K562 (cell line): ENCODE measurements at regions not wholly inside any gene's neighbourhood (a gene's known extent, or its start where the extent isn't known, plus 50 kb on each side); places are given as distances from the start of the nearest gene placed in this dataset.

Source experiments
- ATAC-seq: fragments of 200-7000 bp; cut with Tn5 transposase; 3 replicates; pipeline ENCODE4 v1.9.1; 2020; ENCODE audit warnings: moderate library complexity
- BruUV-seq: library from RNA; stranded (reverse); fragments of 400-500 nt; replicated peaks from 2 replicates; lab custom pipeline; 2021; lab: Mats Ljungman, UMichigan
- CTCF ChIA-PET: fragments of 300-600 bp; formaldehyde crosslinking; extraction: SDS; loops from one replicate; lab custom pipeline; 2021; ENCODE audit warnings: low intra/inter-chr PET ratio; lab: Yijun Ruan, JAX
- POLR2A ChIA-PET: fragments of 300-600, 350-650 bp; sonication (Branson Sonifier 250); formaldehyde crosslinking; extraction: SDS; loops from one replicate; lab custom pipeline; 2021; ENCODE audit warnings: antibody characterized with exemption, inconsistent platforms; lab: Yijun Ruan, JAX
- DNase-seq, 4 experiments: peaks; one replicate each; pipeline versions ENCODE4 v3.0.0 to v3.0.0-alpha.2; 2011 to 2018; ENCODE audit warnings: low spot score in 3 of 4, mixed read lengths in 3 of 4; ENCODE audit errors: extremely low read depth in 1 of 4
- FAIRE-seq: peaks from 2 replicates; lab custom pipeline; 2011; peaks lifted over from hg19 to GRCh38; lab: Jason Lieb, UNC
- H2AFZ ChIP-seq: 2 replicates; pipeline ENCODE4 v1.6.0; 2011; ENCODE audit warnings: low read depth, low read length, control low read depth, inconsistent platforms
- H3K27ac ChIP-seq: fragments of 200-600 bp; 3 replicates; pipeline ENCODE4 v1.8.0; 2011; ENCODE audit warnings: low read depth, mild to moderate bottlenecking, control low read depth, inconsistent platforms, low read length, moderate library complexity, mixed read lengths; ENCODE audit errors: extremely low read depth
- H3K27me3 ChIP-seq, 2 experiments: fragments of 300-600 bp in 1 of 2; 2 replicates in 1 of 2; 3 replicates in 1 of 2; pipeline versions ENCODE4 v1.6.0 to v1.8.0; 2011; ENCODE audit warnings: inconsistent platforms in 2 of 2, low read length in 2 of 2, mild to moderate bottlenecking in 1 of 2, mixed read lengths in 1 of 2, moderate library complexity in 1 of 2; ENCODE audit not compliant: control insufficient read depth in 2 of 2, insufficient read depth in 2 of 2
- H3K36me3 ChIP-seq: fragments of 300-600 bp; 3 replicates; pipeline ENCODE4 v1.8.0; 2011; ENCODE audit warnings: mild to moderate bottlenecking, low read length, inconsistent platforms; ENCODE audit not compliant: control insufficient read depth, insufficient read depth
- H3K4me1 ChIP-seq, 2 experiments: fragments of 200-600 bp in 1 of 2; replicated peaks in 1 of 2; 2 replicates in 1 of 2; 3 replicates in 1 of 2; pipeline versions ENCODE4 v1.5.1 to v1.8.0; 2011; ENCODE audit warnings: inconsistent platforms in 2 of 2, low read length in 2 of 2, mild to moderate bottlenecking in 1 of 2, mixed read lengths in 1 of 2, moderate library complexity in 1 of 2; ENCODE audit not compliant: control insufficient read depth in 2 of 2, insufficient read depth in 2 of 2
- H3K4me2 ChIP-seq: 2 replicates; pipeline ENCODE4 v1.6.1; 2011; ENCODE audit warnings: low read length, control low read depth, inconsistent platforms, mixed read lengths; ENCODE audit not compliant: insufficient read depth
- H3K4me3 ChIP-seq: fragments of 200-600 bp; sonication (generic), shearing (Covaris generic); 2 replicates; pipeline ENCODE4 v1.5.1; 2016; ENCODE audit warnings: control low read depth, inconsistent platforms
- H3K79me2 ChIP-seq: fragments of 200-600 bp; 3 replicates; pipeline ENCODE4 v1.8.0; 2011; ENCODE audit warnings: low read length, inconsistent platforms; ENCODE audit not compliant: control insufficient read depth, insufficient read depth
- H3K9ac ChIP-seq, 2 experiments: 2 replicates each; pipeline versions ENCODE4 v1.6.0 to v1.6.1; 2011; ENCODE audit warnings: low read depth in 2 of 2, low read length in 2 of 2, control low read depth in 1 of 2, inconsistent platforms in 1 of 2, mild to moderate bottlenecking in 1 of 2, mixed read lengths in 1 of 2; ENCODE audit not compliant: insufficient read depth in 1 of 2
- H3K9me1 ChIP-seq: one replicate; pipeline ENCODE4 v1.6.0; 2011; ENCODE audit warnings: inconsistent platforms, mild to moderate bottlenecking, low read length, moderate library complexity; ENCODE audit not compliant: control insufficient read depth, insufficient read depth
- H3K9me3 ChIP-seq: replicated peaks from 2 replicates; pipeline ENCODE4 v1.5.1; 2011; ENCODE audit warnings: low read depth, low read length, inconsistent platforms; ENCODE audit not compliant: control insufficient read depth, insufficient read depth
- H4K20me1 ChIP-seq: replicated peaks from 2 replicates; pipeline ENCODE4 v1.6.1; 2011; ENCODE audit warnings: low read length, inconsistent platforms, mixed read lengths; ENCODE audit not compliant: control insufficient read depth, insufficient read depth
- CEBPG ChIP-seq, 3 experiments: fragments of 200-800 bp in 1 of 3; sonication (Bioruptor generic) in 1 of 3; sonication (generic) in 1 of 3; formaldehyde crosslinking in 1 of 3; IDR thresholded peaks in 2 of 3; conservative IDR thresholded peaks in 1 of 3; 2 replicates each; pipeline versions ENCODE4 v1.6.1 to v1.8.0; 2016 to 2022; ENCODE audit warnings: missing compliant biosample characterization in 2 of 3, missing genetic modification characterization in 2 of 3, mild to moderate bottlenecking in 1 of 3, missing genetic modification reagents in 1 of 3
- EWSR1 ChIP-seq: fragments of 450-650 bp; IDR thresholded peaks from 2 replicates; pipeline ENCODE4 v1.6.1; 2018; ENCODE audit warnings: borderline replicate concordance, mild to moderate bottlenecking, low read depth, moderate library complexity; ENCODE audit not compliant: partially characterized antibody
- HDAC8 ChIP-seq: fragments of 450-650 bp; IDR thresholded peaks from 2 replicates; pipeline ENCODE4 v1.6.1; 2016; ENCODE audit warnings: mild to moderate bottlenecking, missing genetic modification characterization, moderate library complexity, missing compliant biosample characterization
- NR3C1 ChIP-seq: sonication (generic); formaldehyde crosslinking; IDR thresholded peaks from 2 replicates; pipeline ENCODE4 v1.8.1; 2022; ENCODE audit warnings: missing genetic modification reagents
- SAFB2 ChIP-seq: fragments of 200-400 bp; formaldehyde crosslinking; IDR thresholded peaks from 2 replicates; pipeline ENCODE4 v1.6.1; 2018; ENCODE audit warnings: borderline replicate concordance, low read length, low read depth, moderate library complexity; ENCODE audit not compliant: severe bottlenecking
- SLC30A9 ChIP-seq: fragments of 250-450 bp; sonication (Bioruptor Pico); IDR thresholded peaks from 2 replicates; pipeline ENCODE4 v1.8.0; 2022; ENCODE audit warnings: mild to moderate bottlenecking, moderate library complexity
- SREBF2 ChIP-seq: sonication (generic); formaldehyde crosslinking; IDR thresholded peaks from 2 replicates; pipeline ENCODE4 v1.4.0; 2020; ENCODE audit warnings: mild to moderate bottlenecking, missing genetic modification reagents
- TAL1 ChIP-seq: fragments of 450-650 bp; IDR thresholded peaks from 2 replicates; pipeline ENCODE4 v1.6.1; 2016; ENCODE audit warnings: mild to moderate bottlenecking
- ZNF445 ChIP-seq: fragments of 250-450 bp; sonication (Bioruptor Pico); IDR thresholded peaks from 2 replicates; pipeline ENCODE4 v1.4.0; 2020; ENCODE audit warnings: low read depth, mild to moderate bottlenecking, moderate library complexity
- ZNF57 ChIP-seq: fragments of 450-650 bp; formaldehyde crosslinking; IDR thresholded peaks from 2 replicates; pipeline ENCODE4 v1.4.0; 2020; ENCODE audit warnings: mild to moderate bottlenecking, moderate library complexity
- ZNF76 ChIP-seq: fragments of 250-450 bp; sonication (Bioruptor Pico); IDR thresholded peaks from 2 replicates; pipeline ENCODE4 v1.4.0; 2020; ENCODE audit warnings: mild to moderate bottlenecking, moderate library complexity, borderline replicate concordance
- WGBS: fragments of 100-300 bp; shearing (Covaris generic); methylation state at CpG from one replicate; pipeline ENCODE4 v1.1.6; 2016; ENCODE audit warnings: low coverage, mixed read lengths; ENCODE audit not compliant: insufficient coverage; ENCODE audit errors: missing lambda C conversion rate; 5-methylcytosine and 5-hydroxymethylcytosine counted together
- in situ Hi-C: fragments of 300-500 bp; cut with MboI; formaldehyde crosslinking; loops from 4 replicates; pipeline ENCODE4 v1.15.0; 2018; ENCODE audit warnings: inconsistent platforms, mixed read lengths
- intact Hi-C: fragments of 100-400 bp; cut with micrococcal nuclease; formaldehyde crosslinking; loops from 2 replicates; pipeline ENCODE4 v1.14.2; 2022
- TF ChIP-seq, protein P1 (sequence below): sonication (generic); formaldehyde crosslinking; IDR thresholded peaks from 2 replicates; pipeline ENCODE4 v1.8.1; 2023; ENCODE audit warnings: mild to moderate bottlenecking, missing genetic modification reagents
- TF ChIP-seq, protein P2 (sequence below), 2 experiments: IDR thresholded peaks in 1 of 2; conservative IDR thresholded peaks in 1 of 2; 2 replicates each; pipeline ENCODE4 v1.6.1; 2016; ENCODE audit warnings: low read depth in 2 of 2, mild to moderate bottlenecking in 1 of 2, missing compliant biosample characterization in 1 of 2, missing genetic modification characterization in 1 of 2, moderate library complexity in 1 of 2
- TF ChIP-seq, protein P3 (sequence below): sonication (generic); formaldehyde crosslinking; IDR thresholded peaks from 2 replicates; pipeline ENCODE4 v1.9.0; 2022; ENCODE audit warnings: mild to moderate bottlenecking, missing genetic modification reagents

DNA sequence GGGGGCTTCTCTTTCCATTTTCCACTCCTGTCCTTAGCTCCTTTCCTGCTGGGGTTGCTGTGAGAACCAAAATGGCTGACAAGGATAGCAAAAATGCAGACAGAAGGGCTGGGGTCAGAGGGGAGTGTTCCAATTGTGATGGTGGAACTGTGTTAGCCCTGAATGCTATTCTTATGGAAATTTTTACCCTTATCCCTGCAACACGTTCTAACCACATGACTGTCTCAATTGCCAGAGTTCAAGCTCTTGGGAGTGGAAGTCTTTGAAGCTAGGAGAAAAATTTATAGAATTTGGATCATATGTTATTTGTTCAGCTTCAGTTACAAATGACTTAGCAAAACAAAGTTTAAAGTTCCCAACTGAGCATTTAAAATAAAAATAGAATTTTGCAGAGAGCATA lies 134.1 kb downstream of the ADCYAP1R1 start:
- H4K20me1 ChIP-seq, result no peaks in the 10 kb centered on the region
- ATAC-seq (no peak), FAIRE-seq (no peak), DNase-seq (no peak)
- H3K9me1 ChIP-seq, result no peaks in the 10 kb centered on the region
- H3K36me3 ChIP-seq, result no peaks in the 10 kb centered on the region
- no peaks in the 10 kb centered on the region for H3K4me1 ChIP-seq
- no peak overlapping the region for H2AFZ ChIP-seq
- H3K79me2 ChIP-seq, result no peaks in the 10 kb centered on the region
- no peaks in the 10 kb centered on the region for H3K9me3 ChIP-seq
- POLR2A ChIA-PET, result no interaction called here
- CTCF ChIA-PET, result no interaction called here
- 0% methylated on average over 1 of the region's 1 CpG for WGBS
- no peak overlapping the region for H3K4me2 ChIP-seq
- H3K9ac ChIP-seq, result no peak overlapping the region
- H3K4me3 ChIP-seq, result no peak overlapping the region
- TF ChIP-seq CEBPG (CRISPR knock-in tag; IDR thresholded peaks at IDR 0.05) (no peak), CEBPG (tag; conservative IDR thresholded peaks at IDR 0.05 in 1 of 2, IDR thresholded peaks at IDR 0.05 in 1 of 2) (no peak), EWSR1 (no peak), NR3C1 (no peak), ZNF76 (no peak), TAL1 (no peak), SAFB2 (no peak), HDAC8 (tag) (no peak), ZNF445 (CRISPR knock-in tag) (no peak), ZNF57 (no peak), SLC30A9 (CRISPR knock-in tag) (no peak), SREBF2 (CRISPR knock-in tag) (no peak)
- TF ChIP-seq, protein P1, sequence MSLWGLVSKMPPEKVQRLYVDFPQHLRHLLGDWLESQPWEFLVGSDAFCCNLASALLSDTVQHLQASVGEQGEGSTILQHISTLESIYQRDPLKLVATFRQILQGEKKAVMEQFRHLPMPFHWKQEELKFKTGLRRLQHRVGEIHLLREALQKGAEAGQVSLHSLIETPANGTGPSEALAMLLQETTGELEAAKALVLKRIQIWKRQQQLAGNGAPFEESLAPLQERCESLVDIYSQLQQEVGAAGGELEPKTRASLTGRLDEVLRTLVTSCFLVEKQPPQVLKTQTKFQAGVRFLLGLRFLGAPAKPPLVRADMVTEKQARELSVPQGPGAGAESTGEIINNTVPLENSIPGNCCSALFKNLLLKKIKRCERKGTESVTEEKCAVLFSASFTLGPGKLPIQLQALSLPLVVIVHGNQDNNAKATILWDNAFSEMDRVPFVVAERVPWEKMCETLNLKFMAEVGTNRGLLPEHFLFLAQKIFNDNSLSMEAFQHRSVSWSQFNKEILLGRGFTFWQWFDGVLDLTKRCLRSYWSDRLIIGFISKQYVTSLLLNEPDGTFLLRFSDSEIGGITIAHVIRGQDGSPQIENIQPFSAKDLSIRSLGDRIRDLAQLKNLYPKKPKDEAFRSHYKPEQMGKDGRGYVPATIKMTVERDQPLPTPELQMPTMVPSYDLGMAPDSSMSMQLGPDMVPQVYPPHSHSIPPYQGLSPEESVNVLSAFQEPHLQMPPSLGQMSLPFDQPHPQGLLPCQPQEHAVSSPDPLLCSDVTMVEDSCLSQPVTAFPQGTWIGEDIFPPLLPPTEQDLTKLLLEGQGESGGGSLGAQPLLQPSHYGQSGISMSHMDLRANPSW (CRISPR knock-in tag), result no peak
- TF ChIP-seq, protein P2, sequence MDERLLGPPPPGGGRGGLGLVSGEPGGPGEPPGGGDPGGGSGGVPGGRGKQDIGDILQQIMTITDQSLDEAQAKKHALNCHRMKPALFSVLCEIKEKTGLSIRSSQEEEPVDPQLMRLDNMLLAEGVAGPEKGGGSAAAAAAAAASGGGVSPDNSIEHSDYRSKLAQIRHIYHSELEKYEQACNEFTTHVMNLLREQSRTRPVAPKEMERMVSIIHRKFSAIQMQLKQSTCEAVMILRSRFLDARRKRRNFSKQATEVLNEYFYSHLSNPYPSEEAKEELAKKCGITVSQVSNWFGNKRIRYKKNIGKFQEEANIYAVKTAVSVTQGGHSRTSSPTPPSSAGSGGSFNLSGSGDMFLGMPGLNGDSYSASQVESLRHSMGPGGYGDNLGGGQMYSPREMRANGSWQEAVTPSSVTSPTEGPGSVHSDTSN (CRISPR knock-in tag; IDR thresholded peaks at IDR 0.05; ENCODE audit: low read depth), result no peak
- TF ChIP-seq, protein P2 (tag; conservative IDR thresholded peaks at IDR 0.05; ENCODE audit: low read depth), result no peak
- TF ChIP-seq, protein P3, sequence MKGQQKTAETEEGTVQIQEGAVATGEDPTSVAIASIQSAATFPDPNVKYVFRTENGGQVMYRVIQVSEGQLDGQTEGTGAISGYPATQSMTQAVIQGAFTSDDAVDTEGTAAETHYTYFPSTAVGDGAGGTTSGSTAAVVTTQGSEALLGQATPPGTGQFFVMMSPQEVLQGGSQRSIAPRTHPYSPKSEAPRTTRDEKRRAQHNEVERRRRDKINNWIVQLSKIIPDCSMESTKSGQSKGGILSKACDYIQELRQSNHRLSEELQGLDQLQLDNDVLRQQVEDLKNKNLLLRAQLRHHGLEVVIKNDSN (CRISPR knock-in tag), result no peak
- H3K27ac ChIP-seq, result no peak overlapping the region
- in situ Hi-C loops (no loop called here), intact Hi-C loops (no loop called here)
- no TSS peak for BruUV-seq
- no peaks in the 10 kb centered on the region for H3K27me3 ChIP-seq
